Osteocyte (in vitro differentiated cells): ENCODE measurements at regions not wholly inside any gene's neighbourhood (a gene's known extent, or its start where the extent isn't known, plus 50 kb on each side); places are given as distances from the start of the nearest gene placed in this dataset.

ENCODE experiments used
- DNase-seq: peaks from one replicate; pipeline ENCODE4 v3.0.0; 2021; ENCODE audit warnings: mixed read lengths; ENCODE audit not compliant: unreplicated experiment; ENCODE audit errors: extremely low spot score
- H3K27ac Mint-ChIP-seq: one replicate; pipeline ENCODE4 v1.8.0; 2021; ENCODE audit warnings: mild to moderate bottlenecking, mixed read lengths; ENCODE audit not compliant: unreplicated experiment
- H3K27me3 Mint-ChIP-seq: one replicate; pipeline ENCODE4 v1.8.0; 2021; ENCODE audit warnings: mixed read lengths; ENCODE audit not compliant: unreplicated experiment
- H3K36me3 Mint-ChIP-seq: one replicate; pipeline ENCODE4 v1.8.0; 2021; ENCODE audit warnings: mixed read lengths; ENCODE audit not compliant: unreplicated experiment
- H3K4me1 Mint-ChIP-seq: one replicate; pipeline ENCODE4 v1.8.0; 2021; ENCODE audit warnings: mixed read lengths; ENCODE audit not compliant: unreplicated experiment
- H3K4me3 Mint-ChIP-seq: one replicate; pipeline ENCODE4 v1.8.0; 2021; ENCODE audit warnings: mild to moderate bottlenecking, moderate library complexity, mixed read lengths; ENCODE audit not compliant: unreplicated experiment
- H3K9me3 Mint-ChIP-seq: one replicate; pipeline ENCODE4 v1.8.0; 2021; ENCODE audit warnings: mixed read lengths; ENCODE audit not compliant: unreplicated experiment
- CTCF ChIP-seq: fragments of 200-600 bp; sonication (generic); IDR thresholded peaks from 2 replicates; pipeline ENCODE4 v1.5.0; 2021; ENCODE audit warnings: antibody characterized with exemption, mild to moderate bottlenecking, moderate library complexity

- no peak for DNase-seq
- H3K36me3 Mint-ChIP-seq: no peaks in the 10 kb centered on the region
- H3K4me3 Mint-ChIP-seq: no peak overlapping the region
- peaks cover 9% of the 10 kb centered on the region for H3K4me1 Mint-ChIP-seq
- H3K27me3 Mint-ChIP-seq: no peaks in the 10 kb centered on the region
- TF ChIP-seq CTCF: no peak
- no peak overlapping the region for H3K27ac Mint-ChIP-seq
- no peaks in the 10 kb centered on the region for H3K9me3 Mint-ChIP-seq
Measured at GRCh38 chr2:150110548-150110947, 376.9 kb downstream of the RND3 start.

GRCh38 chr2:150109912-150110311 is 377.6 kb downstream of the RND3 start:
- no peaks in the 10 kb centered on the region for H3K27me3 Mint-ChIP-seq
- H3K4me3 Mint-ChIP-seq: no peak overlapping the region
- H3K36me3 Mint-ChIP-seq: no peaks in the 10 kb centered on the region
- no peak for DNase-seq
- H3K4me1 Mint-ChIP-seq: peaks cover 9% of the 10 kb centered on the region
- TF ChIP-seq CTCF: no peak
- H3K27ac Mint-ChIP-seq: no peak overlapping the region
- peaks cover 5% of the 10 kb centered on the region for H3K9me3 Mint-ChIP-seq

DNA sequence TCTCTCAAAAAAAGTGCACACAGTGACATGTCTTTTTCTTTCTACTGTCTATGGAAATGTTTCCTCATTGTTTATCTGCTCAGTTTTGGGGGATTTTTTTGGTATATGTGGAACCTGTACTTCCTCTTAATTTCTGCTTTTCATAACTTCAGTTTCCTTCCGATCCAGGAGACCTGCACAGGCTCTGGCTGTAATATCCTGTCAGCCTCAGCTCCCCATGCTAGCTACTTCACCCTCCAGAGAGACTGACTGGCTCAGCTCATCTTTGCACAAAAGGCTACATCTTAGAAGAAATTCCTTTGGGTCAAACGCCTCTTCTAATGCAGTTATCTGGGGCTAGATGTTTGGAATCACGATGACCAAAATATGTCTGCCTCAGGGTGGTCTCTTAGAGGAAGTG is 378.4 kb downstream of the RND3 start:
- no peak for TF ChIP-seq CTCF
- Mint-ChIP-seq H3K9me3 (peaks cover 5% of the 10 kb centered on the region), H3K27ac (no peak overlapping the region), H3K27me3 (no peaks in the 10 kb centered on the region), H3K4me1 (peaks cover 9% of the 10 kb centered on the region), H3K36me3 (no peaks in the 10 kb centered on the region), H3K4me3 (no peak overlapping the region)
- no peak for DNase-seq

- Mint-ChIP-seq H3K36me3 (no peaks in the 10 kb centered on the region), H3K9me3 (peaks cover 5% of the 10 kb centered on the region), H3K27me3 (no peaks in the 10 kb centered on the region), H3K27ac (no peak overlapping the region), H3K4me3 (no peak overlapping the region), H3K4me1 (peaks cover 9% of the 10 kb centered on the region)
- DNase-seq: no peak
- no peak for TF ChIP-seq CTCF
Measured at GRCh38 chr2:150107816-150108215, 379.7 kb downstream of the RND3 start.

- Mint-ChIP-seq H3K36me3 (no peaks in the 10 kb centered on the region), H3K27ac (no peak overlapping the region), H3K4me3 (no peak overlapping the region), H3K27me3 (no peaks in the 10 kb centered on the region), H3K4me1 (peaks cover 9% of the 10 kb centered on the region), H3K9me3 (peaks cover 5% of the 10 kb centered on the region)
- no peak for TF ChIP-seq CTCF
- no peak for DNase-seq
Measured at GRCh38 chr2:150107170-150107569, 380.3 kb downstream of the RND3 start.
